Adipocyte (in vitro differentiated cells): ENCODE measurements at regions not wholly inside any gene's neighbourhood (a gene's known extent, or its start where the extent isn't known, plus 50 kb on each side); places are given as distances from the start of the nearest gene placed in this dataset.
A peak's percentile ranks its signal among the peaks of the same experiment; 100 is the strongest.

ENCODE experiments used
- DNase-seq: peaks from one replicate; pipeline ENCODE4 v3.0.0-alpha.2; 2015; ENCODE audit warnings: low read depth
- H3K27me3 ChIP-seq: replicated peaks from 2 replicates; pipeline ENCODE4 v1.7.0; 2013; ENCODE audit warnings: mild to moderate bottlenecking, low read length, moderate library complexity; ENCODE audit not compliant: control insufficient read depth, insufficient read depth
- H3K36me3 ChIP-seq: 2 replicates; pipeline ENCODE4 v1.7.0; 2013; ENCODE audit warnings: low read length, mild to moderate bottlenecking, moderate library complexity; ENCODE audit not compliant: control insufficient read depth, insufficient read depth, severe bottlenecking
- H3K4me1 ChIP-seq: 2 replicates; pipeline ENCODE4 v1.7.0; 2013; ENCODE audit warnings: mild to moderate bottlenecking, low read length, moderate library complexity; ENCODE audit not compliant: control insufficient read depth, insufficient read depth
- H3K4me3 ChIP-seq: 2 replicates; pipeline ENCODE4 v1.7.0; 2013; ENCODE audit warnings: mild to moderate bottlenecking, low read length, moderate library complexity
- H3K9ac ChIP-seq: 2 replicates; pipeline ENCODE4 v1.7.0; 2013; ENCODE audit warnings: mild to moderate bottlenecking, low read length, moderate library complexity
- H3K9me3 ChIP-seq: 2 replicates; pipeline ENCODE4 v1.7.0; 2013; ENCODE audit warnings: mild to moderate bottlenecking, low read length, moderate library complexity; ENCODE audit not compliant: control insufficient read depth

DNA sequence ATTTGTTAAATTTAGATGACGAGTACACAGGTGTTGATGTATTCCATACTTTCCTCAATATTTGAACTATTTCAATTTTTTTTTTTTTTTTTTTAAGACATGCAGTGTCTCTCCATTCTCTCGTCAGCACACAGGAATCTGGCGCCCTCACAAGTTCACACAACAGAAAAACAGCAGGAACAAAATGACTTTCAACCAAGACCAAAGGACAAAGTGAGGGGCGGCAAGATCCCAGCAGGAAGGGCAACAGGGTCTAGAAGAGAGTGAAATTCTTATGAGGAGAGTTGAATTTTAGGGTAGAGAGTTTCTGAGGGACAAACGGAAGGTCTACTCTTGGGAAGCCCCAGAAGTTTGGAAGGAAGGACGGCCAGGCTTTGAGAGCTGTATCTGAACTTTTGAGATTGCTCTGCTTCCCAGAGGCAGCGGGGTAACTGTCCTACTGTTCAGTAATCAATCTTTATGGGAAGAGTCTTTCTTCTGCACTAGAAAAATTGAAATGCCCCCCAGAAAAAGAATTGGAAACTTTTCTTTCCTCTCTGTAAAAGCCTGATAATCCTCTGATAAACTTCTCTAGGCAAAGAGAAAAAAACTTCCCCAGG is 760.2 kb downstream of the RAB28 start:
- no peaks in the 10 kb centered on the region for H3K27me3 ChIP-seq
- no peaks in the 10 kb centered on the region for H3K9me3 ChIP-seq
- H3K9ac ChIP-seq, result peak overlapping the region; percentile 59
- peaks cover 6% of the 10 kb centered on the region for H3K4me1 ChIP-seq
- DNase-seq, result no peak
- no peaks in the 10 kb centered on the region for H3K36me3 ChIP-seq
- peak overlapping the region; percentile 35 for H3K4me3 ChIP-seq

DNA sequence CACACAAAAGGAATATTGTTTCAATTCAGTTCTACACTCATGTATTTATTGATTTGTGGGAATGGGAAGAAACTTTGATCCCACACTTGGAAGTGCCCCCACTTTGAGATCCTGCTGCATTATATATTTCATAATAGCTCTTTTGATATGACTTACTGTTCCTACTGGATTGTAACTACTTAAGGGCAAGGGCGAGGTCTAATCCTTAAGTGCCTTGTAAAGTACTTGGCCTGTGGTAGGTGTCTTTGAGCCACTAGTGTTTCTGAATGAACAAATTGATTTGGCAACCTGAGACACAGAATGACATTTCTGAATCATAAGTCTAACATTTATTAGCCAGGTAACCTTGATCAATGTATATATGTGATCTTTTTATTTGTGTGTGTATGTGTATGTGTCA is 767.2 kb downstream of the RAB28 start:
- no peaks in the 10 kb centered on the region for H3K9me3 ChIP-seq
- no peak for DNase-seq
- H3K4me3 ChIP-seq, result no peak overlapping the region
- H3K9ac ChIP-seq, result no peak overlapping the region
- H3K4me1 ChIP-seq, result no peaks in the 10 kb centered on the region
- H3K36me3 ChIP-seq, result no peaks in the 10 kb centered on the region
- no peaks in the 10 kb centered on the region for H3K27me3 ChIP-seq

DNA sequence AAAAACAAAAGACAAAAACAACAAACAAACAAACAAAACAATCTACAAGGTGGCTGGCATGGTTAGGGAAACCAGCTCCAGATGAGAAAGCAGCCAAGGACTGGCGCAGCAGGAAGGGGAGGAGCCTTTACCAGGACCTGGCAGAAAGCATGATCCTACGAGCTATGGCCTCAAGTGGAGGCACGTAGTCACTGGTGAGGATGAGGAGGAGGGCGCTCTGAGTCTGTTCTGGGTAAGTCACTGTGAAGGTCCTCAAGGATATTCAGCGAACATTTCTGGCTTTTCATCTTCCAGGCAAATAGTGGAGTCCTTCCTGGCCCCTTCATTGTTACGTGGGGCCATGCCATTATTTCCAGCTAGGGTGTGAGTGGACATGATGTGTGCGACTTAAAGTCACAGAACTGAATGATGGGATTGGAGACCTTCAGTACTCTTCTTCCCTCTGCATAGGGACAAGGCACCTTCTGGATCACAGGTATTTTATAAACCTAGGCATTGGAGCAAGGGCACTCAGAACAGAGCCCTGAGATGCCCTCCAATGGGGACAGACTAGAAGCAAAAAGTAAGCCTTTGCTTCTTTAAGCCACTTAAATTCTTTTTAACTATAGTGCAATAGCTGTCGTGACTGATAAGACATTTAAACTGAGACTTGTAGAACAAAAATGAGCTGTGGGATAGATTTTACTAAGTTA is 771.3 kb downstream of the RAB28 start:
- H3K4me3 ChIP-seq, result no peak overlapping the region

DNA sequence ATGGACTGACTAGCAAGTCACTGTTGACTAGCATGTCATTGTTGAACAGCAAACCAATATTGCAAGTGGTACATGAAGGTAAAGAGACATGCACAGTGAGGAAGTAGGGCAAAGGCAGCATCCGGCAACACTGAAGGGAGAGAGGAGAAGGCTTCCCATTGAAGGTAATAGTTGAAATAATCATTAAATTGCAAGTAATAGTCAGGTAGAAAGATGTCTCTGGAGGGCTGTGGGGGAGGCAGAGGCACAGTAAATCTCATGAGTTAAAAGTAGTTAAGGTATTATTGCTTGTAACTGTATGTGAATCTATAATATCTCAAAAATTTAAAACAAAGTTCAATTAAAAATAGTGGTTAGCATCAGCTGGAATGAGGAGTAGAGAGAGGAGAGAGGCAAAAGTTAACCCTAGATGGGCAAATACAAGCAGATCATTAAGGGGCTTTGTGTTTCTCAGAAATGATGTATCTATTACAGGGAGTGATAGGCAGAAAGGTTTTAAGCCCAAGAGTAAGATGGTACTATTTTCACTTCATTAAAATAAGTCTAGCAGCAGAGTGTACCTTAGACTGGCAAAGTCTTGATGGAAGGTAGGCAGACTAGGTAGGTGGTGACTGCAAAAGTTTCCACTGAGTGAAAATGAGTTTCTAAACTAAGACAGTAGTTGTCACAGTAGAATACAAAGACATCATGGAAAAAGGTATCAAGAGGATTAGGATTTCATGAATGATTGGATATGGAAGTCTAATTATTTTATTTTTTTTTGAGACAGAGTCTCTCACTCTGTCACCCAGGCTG is 776.6 kb downstream of the RAB28 start:
- Histone ChIP-seq H3K9ac (no peak overlapping the region), H3K9me3 (no peaks in the 10 kb centered on the region), H3K4me1 (peaks cover 10% of the 10 kb centered on the region), H3K27me3 (no peaks in the 10 kb centered on the region), H3K4me3 (no peak overlapping the region), H3K36me3 (no peaks in the 10 kb centered on the region)
- no peak for DNase-seq

More for the DNA sequence above, 771.3 kb downstream of the RAB28 start:
- H3K4me1 ChIP-seq, result no peaks in the 10 kb centered on the region
- DNase-seq, result no peak
- H3K27me3 ChIP-seq, result no peaks in the 10 kb centered on the region
- no peaks in the 10 kb centered on the region for H3K36me3 ChIP-seq
- no peaks in the 10 kb centered on the region for H3K9me3 ChIP-seq
- H3K9ac ChIP-seq, result no peak overlapping the region

DNA sequence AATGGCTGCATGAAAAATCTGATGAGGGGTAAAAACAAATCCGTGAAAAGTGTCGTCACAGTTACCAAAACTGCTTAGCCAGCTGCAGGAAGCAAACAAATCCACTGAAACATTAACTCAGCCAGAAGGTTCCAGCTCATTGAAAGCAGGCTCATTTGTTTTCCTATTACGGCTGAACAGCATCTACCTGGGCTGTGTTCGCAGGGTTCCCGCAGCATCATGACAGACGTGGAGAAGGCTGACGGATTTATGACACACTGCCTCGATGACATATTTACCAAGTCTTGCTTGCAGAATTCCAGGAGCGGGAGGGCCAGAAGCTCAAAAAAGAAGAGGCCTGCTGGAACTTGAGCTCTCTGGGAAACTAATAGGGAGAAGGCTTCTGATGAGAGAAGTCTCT is 781.1 kb downstream of the RAB28 start:
- Histone ChIP-seq H3K4me3 (no peak overlapping the region), H3K36me3 (no peaks in the 10 kb centered on the region), H3K4me1 (peaks cover 10% of the 10 kb centered on the region), H3K27me3 (no peaks in the 10 kb centered on the region), H3K9ac (no peak overlapping the region), H3K9me3 (no peaks in the 10 kb centered on the region)
- no peak for DNase-seq

DNA sequence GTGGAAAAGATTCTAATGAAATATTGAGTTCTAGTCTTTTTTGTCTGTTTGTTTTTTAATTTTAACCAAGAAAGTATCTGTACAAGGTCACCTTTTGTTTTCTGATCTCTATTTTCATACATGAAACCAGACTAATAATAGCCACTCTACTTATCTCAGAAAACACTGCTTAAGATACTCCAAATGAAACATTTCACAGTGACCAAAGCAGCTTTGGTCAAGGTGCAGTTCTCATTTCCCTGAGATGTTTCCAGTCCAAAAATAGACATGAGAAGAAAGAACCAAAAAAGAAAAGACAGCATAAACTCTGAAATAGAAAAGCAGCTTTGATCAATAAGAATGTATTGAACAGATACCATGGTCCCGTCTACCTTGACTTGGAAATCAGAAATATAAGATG is 782.8 kb downstream of the RAB28 start:
- Histone ChIP-seq H3K36me3 (no peaks in the 10 kb centered on the region), H3K9me3 (no peaks in the 10 kb centered on the region), H3K4me1 (no peaks in the 10 kb centered on the region), H3K4me3 (no peak overlapping the region), H3K27me3 (no peaks in the 10 kb centered on the region), H3K9ac (no peak overlapping the region)
- no peak for DNase-seq

DNA sequence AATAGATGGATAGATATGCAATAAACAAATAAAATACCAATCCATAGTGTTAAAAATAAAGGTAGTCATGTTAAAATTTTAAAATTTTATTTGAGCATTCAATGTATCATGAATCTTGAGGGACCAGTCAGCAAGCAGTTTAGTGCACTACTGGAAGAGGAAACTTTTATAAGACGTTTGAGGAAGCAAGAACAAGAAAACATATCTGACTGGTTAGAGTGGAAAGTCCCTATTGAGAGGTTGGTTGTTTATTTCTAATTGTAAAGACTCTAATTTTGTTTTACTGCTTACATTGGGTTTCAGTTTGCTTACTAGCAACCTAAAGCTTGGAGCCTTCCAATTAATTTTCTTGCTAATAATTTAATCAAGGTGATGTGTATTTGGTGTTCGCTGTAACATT is 786.2 kb downstream of the RAB28 start:
- Histone ChIP-seq H3K4me3 (no peak overlapping the region), H3K27me3 (no peaks in the 10 kb centered on the region), H3K36me3 (no peaks in the 10 kb centered on the region), H3K4me1 (peaks cover 7% of the 10 kb centered on the region), H3K9ac (no peak overlapping the region), H3K9me3 (no peaks in the 10 kb centered on the region)
- no peak for DNase-seq

DNA sequence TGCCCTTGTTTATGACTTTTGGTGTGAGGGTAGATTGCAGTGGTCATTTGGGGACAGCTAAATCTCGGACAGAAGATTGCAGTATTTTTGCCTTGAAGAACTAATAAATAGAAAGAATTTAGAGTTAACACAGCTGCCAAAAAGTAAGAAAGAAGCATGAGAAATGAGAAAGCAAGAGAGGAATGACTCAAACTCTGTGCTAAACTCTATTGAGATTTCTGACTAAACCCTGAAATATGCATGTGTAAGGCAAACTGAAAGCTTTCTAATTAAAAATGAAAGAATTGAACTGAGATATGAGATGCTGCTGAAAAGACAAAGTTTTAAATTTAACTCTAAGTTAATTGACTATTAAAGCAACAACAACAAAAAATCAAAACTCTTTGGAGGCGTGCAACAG is 791.3 kb downstream of the RAB28 start:
- Histone ChIP-seq H3K36me3 (no peaks in the 10 kb centered on the region), H3K9ac (no peak overlapping the region), H3K4me1 (peaks cover 29% of the 10 kb centered on the region), H3K9me3 (no peaks in the 10 kb centered on the region), H3K27me3 (no peaks in the 10 kb centered on the region), H3K4me3 (peak overlapping the region; percentile 1)
- peak; percentile 6 for DNase-seq

DNA sequence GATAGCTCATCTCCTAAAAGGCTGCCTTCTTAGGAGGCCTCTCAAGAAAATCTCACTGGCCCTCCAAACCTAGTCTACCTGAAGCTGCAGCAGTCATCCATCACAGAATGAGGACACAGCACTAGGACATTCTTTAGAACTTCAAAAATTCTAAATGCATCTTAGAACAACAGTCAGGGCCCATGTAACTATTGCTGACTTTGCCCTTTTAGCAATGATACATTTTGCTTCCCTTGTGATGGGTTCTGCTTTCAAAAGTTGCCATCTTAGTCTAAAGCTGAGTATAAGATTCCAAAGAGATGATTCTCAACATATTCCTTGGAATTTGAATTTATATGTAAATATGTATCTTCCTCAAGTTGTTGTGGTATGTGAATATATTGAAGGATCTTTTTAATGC is 793.0 kb downstream of the RAB28 start:
- Histone ChIP-seq H3K9me3 (no peaks in the 10 kb centered on the region), H3K4me1 (peaks cover 29% of the 10 kb centered on the region), H3K9ac (no peak overlapping the region), H3K27me3 (no peaks in the 10 kb centered on the region), H3K36me3 (no peaks in the 10 kb centered on the region), H3K4me3 (no peak overlapping the region)
- no peak for DNase-seq

DNA sequence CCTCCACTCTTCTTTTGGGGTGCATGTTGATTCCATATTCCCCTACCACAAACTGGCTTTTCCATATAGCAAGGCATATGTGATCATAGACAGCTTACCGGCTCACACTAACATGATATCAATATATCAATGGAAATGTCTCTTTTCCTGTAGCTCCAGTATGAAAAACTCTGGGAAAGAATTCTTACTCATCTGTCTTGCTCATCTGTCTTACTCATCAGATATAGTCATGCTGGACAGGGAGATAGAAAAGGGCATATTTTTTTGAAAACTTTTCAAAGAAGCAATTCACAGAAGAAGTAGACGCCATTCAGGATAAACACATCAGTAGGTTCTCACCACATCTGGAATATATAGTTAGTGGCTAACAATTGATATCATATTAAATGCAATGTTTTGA is 794.7 kb downstream of the RAB28 start:
- Histone ChIP-seq H3K4me3 (no peak overlapping the region), H3K36me3 (no peaks in the 10 kb centered on the region)

DNA sequence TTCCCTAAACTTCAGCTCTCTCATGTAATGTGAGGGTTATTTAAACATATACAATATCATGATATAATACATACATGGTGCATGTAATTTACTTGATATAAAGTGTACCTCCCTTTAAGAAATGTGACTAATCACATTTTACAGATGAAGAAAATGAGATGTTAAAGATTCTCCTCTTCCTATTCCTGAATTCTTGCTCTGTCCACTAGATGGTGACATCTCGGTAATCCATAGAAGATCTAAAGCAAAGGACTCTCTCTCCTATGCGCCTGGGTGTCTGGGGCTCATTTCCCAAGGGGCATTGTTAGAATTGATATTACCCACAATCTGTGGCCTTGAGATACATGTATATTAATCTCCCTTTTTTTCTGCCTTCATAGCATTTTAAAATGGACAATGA is 804.9 kb downstream of the RAB28 start:
- peaks cover 13% of the 10 kb centered on the region for H3K9me3 ChIP-seq
- no peak overlapping the region for H3K4me3 ChIP-seq
- H3K9ac ChIP-seq, result no peak overlapping the region
- H3K36me3 ChIP-seq, result no peaks in the 10 kb centered on the region
- no peaks in the 10 kb centered on the region for H3K27me3 ChIP-seq
- no peak for DNase-seq
- peaks cover 5% of the 10 kb centered on the region for H3K4me1 ChIP-seq

More for the DNA sequence above, 794.7 kb downstream of the RAB28 start:
- H3K9me3 ChIP-seq, result no peaks in the 10 kb centered on the region
- no peak overlapping the region for H3K9ac ChIP-seq
- DNase-seq, result no peak
- no peaks in the 10 kb centered on the region for H3K27me3 ChIP-seq
- peaks cover 29% of the 10 kb centered on the region for H3K4me1 ChIP-seq
